ENCODE measurements at regions not wholly inside any gene's neighbourhood (a gene's known extent, or its start where the extent isn't known, plus 50 kb on each side); places are given as distances from the start of the nearest gene placed in this dataset.
"Not testable (repeated sequence)": the region's sequence is repeated elsewhere in the genome, so short reads cannot be mapped to it uniquely, and the experiment has no call there.

- Mint-ChIP-seq H3K27me3 (ENCODE audit: low read depth) (no peaks in the 10 kb centered on the region), H3K4me1 (no peaks in the 10 kb centered on the region), H3K27ac (ENCODE audit: unreplicated experiment) (no peak overlapping the region), H3K9me3 (peaks cover 8% of the 10 kb centered on the region), H3K4me3 (no peak overlapping the region), H3K36me3 (ENCODE audit: low read depth) (no peaks in the 10 kb centered on the region)
- no peak for DNase-seq (ENCODE audit: low read depth, low spot score)
- TF ChIP-seq CTCF (conservative IDR thresholded peaks at IDR 0.05), result no peak
Observed at GRCh38 chr4:26015133-26015651, 101.2 kb downstream of the SMIM20 start.

GRCh38 chr4:26015906-26016305 lies 101.9 kb downstream of the SMIM20 start:
- Mint-ChIP-seq H3K36me3 (ENCODE audit: low read depth) (no peaks in the 10 kb centered on the region), H3K27me3 (ENCODE audit: low read depth) (no peaks in the 10 kb centered on the region), H3K4me1 (no peaks in the 10 kb centered on the region), H3K27ac (ENCODE audit: unreplicated experiment) (no peak overlapping the region), H3K9me3 (peaks cover 5% of the 10 kb centered on the region), H3K4me3 (no peak overlapping the region)
- no peak for DNase-seq (ENCODE audit: low read depth, low spot score)
- TF ChIP-seq CTCF (conservative IDR thresholded peaks at IDR 0.05), result no peak

- H3K4me1 Mint-ChIP-seq, result peaks cover 7% of the 10 kb centered on the region
- no peaks in the 10 kb centered on the region for H3K27me3 Mint-ChIP-seq (ENCODE audit: low read depth)
- no peak for DNase-seq (ENCODE audit: low read depth, low spot score)
Observed at GRCh38 chr4:26017531-26017930, 103.5 kb downstream of the SMIM20 start.

GRCh38 chr4:26017961-26018700 lies 104.1 kb downstream of the SMIM20 start:
- not testable (repeated sequence) for H3K27me3 Mint-ChIP-seq (ENCODE audit: low read depth); H3K27ac Mint-ChIP-seq (ENCODE audit: unreplicated experiment); H3K36me3 Mint-ChIP-seq (ENCODE audit: low read depth); H3K9me3 Mint-ChIP-seq; H3K4me3 Mint-ChIP-seq; DNase-seq (ENCODE audit: low read depth, low spot score)
- peaks cover 12% of the 10 kb centered on the region for H3K4me1 Mint-ChIP-seq

More at GRCh38 chr4:26017531-26017930, 103.5 kb downstream of the SMIM20 start:
- Mint-ChIP-seq H3K27ac (ENCODE audit: unreplicated experiment) (no peak overlapping the region), H3K4me3 (no peak overlapping the region), H3K36me3 (ENCODE audit: low read depth) (no peaks in the 10 kb centered on the region), H3K9me3 (peaks cover 3% of the 10 kb centered on the region)
- TF ChIP-seq CTCF (conservative IDR thresholded peaks at IDR 0.05), result no peak

GRCh38 chr4:26020083-26020668 lies 106.2 kb downstream of the SMIM20 start:
- peak; percentile 14 for TF ChIP-seq CTCF (conservative IDR thresholded peaks at IDR 0.05)
- no peaks in the 10 kb centered on the region for H3K27me3 Mint-ChIP-seq (ENCODE audit: low read depth)
- H3K27ac Mint-ChIP-seq (ENCODE audit: unreplicated experiment), result no peak overlapping the region
- no peak overlapping the region for H3K4me3 Mint-ChIP-seq
- H3K9me3 Mint-ChIP-seq, result peaks cover 3% of the 10 kb centered on the region
- no peak for DNase-seq (ENCODE audit: low read depth, low spot score)
- peaks cover 12% of the 10 kb centered on the region for H3K4me1 Mint-ChIP-seq
- H3K36me3 Mint-ChIP-seq (ENCODE audit: low read depth), result no peaks in the 10 kb centered on the region

- H3K27me3 Mint-ChIP-seq (ENCODE audit: low read depth), result no peaks in the 10 kb centered on the region
- no peak for DNase-seq (ENCODE audit: low read depth, low spot score)
- H3K4me3 Mint-ChIP-seq, result no peak overlapping the region
- no peak for TF ChIP-seq CTCF (conservative IDR thresholded peaks at IDR 0.05)
- H3K9me3 Mint-ChIP-seq, result peaks cover 3% of the 10 kb centered on the region
- no peak overlapping the region for H3K27ac Mint-ChIP-seq (ENCODE audit: unreplicated experiment)
- no peaks in the 10 kb centered on the region for H3K36me3 Mint-ChIP-seq (ENCODE audit: low read depth)
- H3K4me1 Mint-ChIP-seq, result peaks cover 12% of the 10 kb centered on the region
Observed at GRCh38 chr4:26020881-26021280, 106.9 kb downstream of the SMIM20 start.

Data from neural crest cell (in vitro differentiated cells).